ENCODE measurements at regions not wholly inside any gene's neighbourhood (a gene's known extent, or its start where the extent isn't known, plus 50 kb on each side); places are given as distances from the start of the nearest gene placed in this dataset.
"Not testable (repeated sequence)": the region's sequence is repeated elsewhere in the genome, so short reads cannot be mapped to it uniquely, and the experiment has no call there.

GRCh38 chr1:229164836-229165735 lies 105.8 kb upstream of the RAB4A start:
- no peak for DNase-seq

- DNase-seq: no peak
Measured at GRCh38 chr1:229167318-229167717, 103.6 kb upstream of the RAB4A start.

GRCh38 chr1:229169399-229169798 lies 101.5 kb upstream of the RAB4A start:
- no peak for DNase-seq

GRCh38 chr1:229170274-229170673 lies 100.6 kb upstream of the RAB4A start:
- DNase-seq: no peak

- no peak for DNase-seq
Measured at GRCh38 chr1:229170778-229171505, 100.0 kb upstream of the RAB4A start.

GRCh38 chr1:229171934-229172333 lies 99.0 kb upstream of the RAB4A start:
- DNase-seq: no peak

- DNase-seq: not testable (repeated sequence)
Measured at GRCh38 chr1:229173491-229174476, 97.1 kb upstream of the RAB4A start.

- DNase-seq: not testable (repeated sequence)
Measured at GRCh38 chr1:229175297-229175696, 95.6 kb upstream of the RAB4A start.

- DNase-seq: not testable (repeated sequence)
Measured at GRCh38 chr1:229176457-229176856, 94.5 kb upstream of the RAB4A start.

GRCh38 chr1:229180161-229180560 lies 90.8 kb upstream of the RAB4A start:
- no peak for DNase-seq

GRCh38 chr1:229181419-229181818 lies 89.5 kb upstream of the RAB4A start:
- no peak for DNase-seq

- no peak for DNase-seq
Measured at GRCh38 chr1:229183588-229183987, 87.3 kb upstream of the RAB4A start.

- DNase-seq: no peak
Measured at GRCh38 chr1:229184066-229184465, 86.8 kb upstream of the RAB4A start.

- DNase-seq: no peak
Measured at GRCh38 chr1:229185963-229186362, 84.9 kb upstream of the RAB4A start.

- DNase-seq: peak in 1 of 2 donors; percentile 26
Measured at GRCh38 chr1:229186373-229187056, 84.4 kb upstream of the RAB4A start.

- DNase-seq: no peak
Measured at GRCh38 chr1:229190057-229190575, 80.8 kb upstream of the RAB4A start.

- DNase-seq: no peak
Measured at GRCh38 chr1:229191066-229191674, 79.7 kb upstream of the RAB4A start.

GRCh38 chr1:229192031-229192430 lies 78.9 kb upstream of the RAB4A start:
- DNase-seq: no peak

GRCh38 chr1:229192853-229193252 lies 78.1 kb upstream of the RAB4A start:
- no peak for DNase-seq

- DNase-seq: no peak
Measured at GRCh38 chr1:229194096-229194495, 76.8 kb upstream of the RAB4A start.

- DNase-seq: no peak
Measured at GRCh38 chr1:229195246-229195645, 75.7 kb upstream of the RAB4A start.
